ENCODE measurements at regions not wholly inside any gene's neighbourhood (a gene's known extent, or its start where the extent isn't known, plus 50 kb on each side); places are given as distances from the start of the nearest gene placed in this dataset.
"Not testable (repeated sequence)": the region's sequence is repeated elsewhere in the genome, so short reads cannot be mapped to it uniquely, and the experiment has no call there.

- DNase-seq = no peak
Measured at GRCh38 chr1:198809247-198809646, 170.4 kb downstream of the PTPRC start.

DNA sequence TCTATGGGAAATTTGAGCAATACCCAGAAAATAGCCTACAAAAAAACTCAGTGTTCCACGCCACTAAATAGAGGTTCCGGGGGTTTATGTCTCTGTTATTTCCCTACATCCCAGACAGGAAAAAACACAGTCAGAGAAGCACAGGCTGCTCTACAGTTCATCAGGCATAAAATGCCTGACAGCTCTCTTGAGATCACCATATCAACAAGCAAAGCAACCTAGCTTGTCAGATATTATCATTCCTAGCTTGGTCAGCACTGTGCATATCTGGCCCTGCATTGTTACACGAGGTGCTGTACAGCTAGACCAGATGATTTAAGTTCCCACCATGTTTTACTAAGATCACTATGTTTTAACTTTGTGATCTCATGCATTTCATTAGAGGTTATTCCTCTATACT, 172.6 kb downstream of the PTPRC start:
- no peak for DNase-seq

- DNase-seq = no peak
Measured at GRCh38 chr1:198823626-198824025, 184.8 kb downstream of the PTPRC start.

- no peak for DNase-seq
Measured at GRCh38 chr1:198825254-198825653, 186.4 kb downstream of the PTPRC start.

DNA sequence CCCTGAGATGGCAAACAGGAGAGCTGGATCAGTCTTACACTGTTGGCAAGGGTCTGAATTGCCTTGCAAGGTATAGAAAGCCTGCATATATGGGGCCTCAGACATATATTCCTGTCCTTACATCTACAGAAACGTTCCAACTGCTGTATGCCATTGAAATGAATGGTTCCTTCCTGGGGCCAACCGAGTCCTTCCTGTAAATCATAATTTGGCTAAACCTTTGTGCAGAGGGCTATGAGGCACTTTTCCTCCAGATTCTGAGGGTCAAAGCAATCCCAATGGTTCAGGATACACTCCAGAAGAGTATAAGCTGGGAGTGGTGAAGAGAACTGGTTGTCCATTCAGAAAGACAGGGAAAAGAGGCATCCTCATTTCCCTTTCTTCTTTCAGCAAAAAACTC, 190.5 kb downstream of the PTPRC start:
- no peak for DNase-seq

GRCh38 chr1:198829944-198830343, 191.1 kb downstream of the PTPRC start:
- DNase-seq = no peak

DNA sequence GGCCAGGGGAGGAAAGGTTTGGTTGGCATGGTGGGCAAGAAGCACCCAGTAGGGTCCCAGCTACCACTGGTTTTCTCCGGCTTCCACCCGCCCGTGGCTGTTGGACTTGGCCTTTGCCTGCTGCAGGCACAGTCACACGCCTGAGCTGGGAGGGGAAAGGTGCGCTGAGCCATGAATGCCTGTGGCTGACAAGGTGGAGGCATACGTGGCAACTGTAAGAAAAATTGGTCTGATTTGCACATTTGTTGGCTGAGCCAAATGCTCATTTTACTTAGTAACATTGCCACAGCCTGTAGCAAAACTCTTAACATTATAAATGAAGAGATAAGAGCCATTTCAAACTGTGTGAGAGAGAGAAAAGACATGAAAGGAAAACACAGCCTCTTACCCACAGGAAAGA, 191.6 kb downstream of the PTPRC start:
- DNase-seq = no peak

DNA sequence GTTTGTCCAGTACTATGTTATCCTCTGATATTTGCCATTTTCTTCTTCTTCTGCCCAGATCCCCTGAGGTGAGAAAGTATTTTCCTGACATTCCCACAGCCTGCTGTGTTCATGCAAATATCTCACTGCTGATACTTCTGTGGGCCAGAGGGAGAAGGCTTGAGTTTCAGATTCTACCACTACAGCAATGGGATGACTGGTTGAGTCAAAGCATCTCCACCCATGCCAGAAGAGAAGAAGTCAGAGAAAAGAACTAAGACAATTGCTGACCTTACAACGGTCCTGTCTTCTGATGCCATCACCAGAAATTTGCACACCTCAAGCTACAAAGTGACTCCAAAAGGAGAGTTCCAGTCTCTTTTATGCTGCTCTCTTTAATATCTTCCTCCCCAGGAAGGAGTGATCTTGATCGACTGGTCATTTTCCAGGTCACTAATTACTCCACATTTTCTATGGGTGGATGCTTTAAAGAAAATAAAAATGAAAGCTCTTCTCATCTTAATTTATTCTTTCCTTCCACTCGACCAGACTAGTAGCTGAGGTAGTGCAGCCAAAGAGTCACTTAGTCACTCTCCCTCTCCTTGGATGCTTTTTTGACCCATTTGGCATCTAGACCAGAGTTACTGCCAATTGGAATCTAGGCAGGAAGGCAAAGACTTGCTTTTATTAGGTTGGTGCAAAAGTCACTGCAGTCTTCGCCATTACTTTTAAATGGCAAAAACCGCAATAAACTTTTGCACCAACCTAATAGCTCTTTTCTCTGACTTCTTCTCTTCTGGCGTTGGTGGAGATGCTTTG, 195.1 kb downstream of the PTPRC start:
- no peak for DNase-seq

- DNase-seq = no peak
Measured at GRCh38 chr1:198837278-198838021, 198.6 kb downstream of the PTPRC start.

DNA sequence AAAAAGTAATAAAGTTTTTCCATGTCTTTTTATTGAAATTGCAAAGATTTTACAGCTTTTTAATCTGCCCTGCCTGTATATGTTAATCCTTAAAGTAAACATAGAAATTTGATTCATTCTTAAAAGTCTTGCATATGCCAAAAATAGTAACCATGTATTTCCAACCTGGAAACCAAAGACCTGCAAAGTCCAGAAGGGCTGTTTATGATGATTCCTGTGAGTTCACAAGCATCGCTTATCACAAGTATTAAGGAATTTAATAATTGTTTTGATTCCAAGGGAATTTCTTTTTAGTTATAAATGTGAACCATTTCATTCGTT, 199.1 kb downstream of the PTPRC start:
- DNase-seq = no peak

DNA sequence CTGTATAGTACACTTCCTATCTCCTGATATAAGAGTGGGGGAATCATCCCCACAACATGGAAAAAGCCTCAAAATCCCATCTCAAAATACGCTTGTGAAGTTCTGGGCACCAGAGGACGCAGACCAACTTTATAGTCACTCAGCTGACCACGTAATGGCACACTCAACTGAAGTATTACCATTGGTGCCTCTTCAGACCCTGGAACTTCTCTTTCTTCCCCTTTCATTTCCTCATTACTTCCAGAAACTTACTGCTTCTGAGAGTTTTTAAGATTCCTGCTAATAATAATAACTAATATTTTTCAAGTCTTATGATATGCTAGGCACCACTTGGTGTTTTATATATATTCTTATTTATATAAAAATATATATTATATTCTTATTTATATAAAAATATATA, 202.6 kb downstream of the PTPRC start:
- no peak for DNase-seq

DNA sequence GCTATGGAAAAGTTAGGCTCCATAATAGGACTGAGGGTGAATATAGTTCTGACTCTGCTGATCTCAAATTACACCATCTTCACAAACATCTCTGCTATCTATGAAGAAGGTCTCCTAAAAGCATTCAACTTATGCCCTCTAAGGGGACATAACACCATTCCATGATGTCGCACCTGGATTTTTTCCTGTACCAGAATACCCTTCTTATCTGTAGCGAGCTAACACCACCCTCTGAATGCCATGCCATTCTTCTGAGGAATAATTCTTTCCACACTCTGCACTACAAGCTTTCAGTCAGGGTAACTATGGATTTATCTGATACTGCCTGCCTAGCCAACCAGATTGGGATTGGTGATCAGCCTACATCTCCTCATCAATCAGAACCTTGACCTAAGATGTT, 203.8 kb downstream of the PTPRC start:
- DNase-seq = no peak

- no peak for DNase-seq
Measured at GRCh38 chr1:198845271-198845670, 206.4 kb downstream of the PTPRC start.

- no peak for DNase-seq
Measured at GRCh38 chr1:198845851-198846250, 207.0 kb downstream of the PTPRC start.

- DNase-seq = no peak
Measured at GRCh38 chr1:198846556-198846955, 207.7 kb downstream of the PTPRC start.

GRCh38 chr1:198848206-198848605, 209.4 kb downstream of the PTPRC start:
- no peak for DNase-seq

DNA sequence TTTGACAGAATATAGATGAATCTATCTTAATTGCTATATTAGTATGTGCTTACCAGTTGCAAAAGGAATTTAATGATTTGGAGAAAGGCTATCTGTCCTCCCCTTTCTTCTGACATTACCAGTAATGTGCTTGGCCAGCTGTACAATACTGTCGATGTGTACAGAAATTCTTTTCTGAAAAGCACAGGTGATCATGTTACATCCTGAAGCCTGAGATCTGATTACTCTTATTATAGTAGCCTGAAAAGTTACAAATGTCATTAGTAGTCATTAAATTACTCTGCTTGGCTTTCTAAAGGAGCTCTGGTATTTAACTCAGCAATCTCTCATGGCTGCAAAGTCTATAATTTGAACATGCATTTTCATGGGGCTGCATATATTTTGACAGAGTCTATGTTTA, 209.8 kb downstream of the PTPRC start:
- DNase-seq = no peak

DNA sequence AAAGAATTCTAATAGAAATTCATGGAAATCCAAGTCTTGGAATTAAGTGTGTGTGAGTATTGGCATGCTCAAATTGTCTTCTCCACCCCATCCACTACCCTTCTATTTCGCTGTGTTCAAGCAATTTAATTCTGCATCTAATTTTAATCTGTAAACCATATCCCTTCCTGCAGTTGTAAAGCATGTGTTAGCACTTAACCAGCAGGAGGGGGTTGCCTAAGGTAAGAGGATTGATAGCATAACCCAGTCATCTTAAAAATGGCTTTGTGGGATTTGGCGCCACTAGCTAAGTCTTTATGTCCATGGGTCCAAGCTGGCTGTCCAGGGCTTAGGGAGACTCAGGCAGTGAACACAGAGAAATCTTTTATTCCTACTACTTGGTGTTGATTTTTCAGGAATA, 210.3 kb downstream of the PTPRC start:
- no peak for DNase-seq

DNA sequence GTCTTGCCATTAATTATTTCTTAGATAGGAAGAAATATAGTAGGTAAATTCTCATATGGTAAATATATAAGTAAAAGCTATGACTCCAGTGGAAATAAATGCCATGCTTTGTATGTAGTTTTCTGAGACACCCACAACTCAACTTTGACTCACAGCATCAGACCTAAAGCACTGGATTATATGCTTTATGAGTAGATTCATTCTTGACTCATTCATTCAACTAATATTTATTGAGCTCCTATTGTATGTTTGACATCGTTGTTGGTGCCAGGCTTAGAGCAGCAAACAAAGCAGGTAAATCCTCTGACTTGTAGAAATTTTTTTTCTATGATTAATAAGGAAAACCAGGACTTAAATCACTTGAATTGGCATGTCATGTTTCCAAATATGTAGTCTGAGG, 211.4 kb downstream of the PTPRC start:
- DNase-seq = no peak

DNA sequence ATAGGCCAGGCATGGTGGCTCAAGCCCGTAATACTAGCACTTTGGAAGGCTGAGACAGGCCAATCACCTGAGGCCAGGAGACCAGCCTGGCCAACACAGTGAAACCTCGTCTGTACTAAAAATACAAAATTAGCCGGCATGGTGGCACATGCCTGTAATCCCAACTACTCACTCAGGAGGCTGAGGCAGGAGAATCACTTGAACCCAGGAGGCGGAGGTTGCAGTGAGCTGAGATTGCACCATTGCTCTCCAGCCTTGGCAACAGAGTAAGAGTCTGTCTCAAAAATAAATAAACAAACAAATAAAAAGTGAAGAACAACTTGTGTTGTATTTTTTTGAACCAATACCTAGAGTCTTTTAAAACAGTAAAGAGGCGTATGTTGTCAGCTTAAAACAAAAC, 212.1 kb downstream of the PTPRC start:
- not testable (repeated sequence) for DNase-seq

DNA sequence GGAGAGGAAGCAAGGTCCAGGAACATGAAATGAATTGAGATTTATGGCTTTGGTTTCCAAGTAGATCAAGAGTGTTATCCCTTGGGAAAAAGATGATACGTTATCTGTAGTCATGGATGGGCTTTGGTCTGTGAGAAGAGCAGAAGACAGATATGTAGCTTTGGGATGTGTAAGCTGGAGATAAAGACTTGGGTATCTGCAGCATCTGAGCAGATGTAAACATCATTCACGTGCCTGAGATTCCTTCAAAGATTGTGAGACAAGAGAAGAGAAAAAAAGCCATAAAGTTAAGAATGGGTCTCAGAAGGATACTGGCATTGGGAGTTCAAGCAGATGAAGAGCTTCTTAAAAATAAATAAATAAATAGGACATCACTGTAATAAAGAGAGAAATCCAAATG, 217.8 kb downstream of the PTPRC start:
- DNase-seq = no peak

DNA sequence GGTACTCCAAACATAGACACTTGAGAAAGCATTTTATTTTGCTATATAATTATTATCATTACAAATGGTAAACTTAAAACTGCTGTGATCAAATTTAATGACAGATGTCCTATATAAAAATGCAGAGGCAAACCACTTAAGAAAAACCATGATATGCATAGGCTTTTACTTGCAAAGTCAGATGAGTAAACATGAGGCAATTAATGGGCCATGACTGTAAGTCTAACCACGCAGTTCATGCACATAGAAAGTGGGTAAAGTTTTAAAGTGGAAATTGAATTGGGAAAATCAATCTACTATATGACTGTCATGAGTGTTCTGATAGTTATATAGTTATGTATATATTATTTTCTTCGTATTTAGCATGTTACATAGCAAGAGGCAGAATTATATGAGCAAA, 219.2 kb downstream of the PTPRC start:
- DNase-seq = no peak

GRCh38 chr1:198860371-198860770, 221.5 kb downstream of the PTPRC start:
- no peak for DNase-seq

- no peak for DNase-seq
Measured at GRCh38 chr1:198861636-198862035, 222.8 kb downstream of the PTPRC start.

DNA sequence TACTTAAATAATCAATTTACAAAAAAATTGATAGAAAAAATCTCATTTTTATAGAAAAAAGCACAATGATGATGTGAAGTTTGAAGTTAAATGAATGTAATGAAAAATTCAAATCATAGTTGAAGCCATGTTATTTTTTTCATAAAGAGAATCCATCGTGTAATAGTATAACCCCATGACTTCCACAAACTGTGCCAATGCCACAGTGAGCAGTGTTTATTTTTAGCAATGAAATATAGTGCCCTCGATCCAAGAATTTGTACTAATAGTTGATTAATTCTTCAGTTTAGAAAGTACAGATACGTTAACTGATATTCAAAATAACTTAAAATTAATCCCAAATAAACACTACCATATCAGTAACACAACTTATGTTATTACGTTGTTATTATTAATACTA, 225.9 kb downstream of the PTPRC start:
- DNase-seq = no peak

All from stimulated activated CD4-positive, alpha-beta T cell treated with anti-CD3 and anti-CD28 coated beads, Interleukin-4, amount 100 ng/mL, for 4 hours (primary cell).